AG10803 (cell line): ENCODE measurements at regions not wholly inside any gene's neighbourhood (a gene's known extent, or its start where the extent isn't known, plus 50 kb on each side); places are given as distances from the start of the nearest gene placed in this dataset.

ENCODE experiments used
- DNase-seq: peaks from one replicate; pipeline ENCODE4 v3.0.0; 2010; ENCODE audit warnings: low read depth
- H3K4me3 ChIP-seq: 2 replicates; pipeline ENCODE4 v1.5.1; 2011; ENCODE audit warnings: mild to moderate bottlenecking, low read length, control low read depth
- CTCF ChIP-seq: conservative IDR thresholded peaks from 2 replicates; pipeline ENCODE4 v1.5.1; 2011; ENCODE audit warnings: mild to moderate bottlenecking, low read length, control low read depth, inconsistent platforms

GRCh38 chr16:6492742-6493141 is 839.9 kb upstream of the RBFOX1 start:
- DNase-seq = no peak
- no peak for TF ChIP-seq CTCF
- H3K4me3 ChIP-seq = no peak overlapping the region

- H3K4me3 ChIP-seq = no peak overlapping the region
- no peak for DNase-seq
- TF ChIP-seq CTCF = no peak
Observed at GRCh38 chr16:6484935-6485334, 847.7 kb upstream of the RBFOX1 start.

- no peak overlapping the region for H3K4me3 ChIP-seq
- TF ChIP-seq CTCF = no peak
- DNase-seq = no peak
Observed at GRCh38 chr16:6484081-6484480, 848.6 kb upstream of the RBFOX1 start.

GRCh38 chr16:6483469-6484033 is 849.1 kb upstream of the RBFOX1 start:
- H3K4me3 ChIP-seq = no peak overlapping the region
- no peak for TF ChIP-seq CTCF
- no peak for DNase-seq

- DNase-seq = no peak
- no peak overlapping the region for H3K4me3 ChIP-seq
- TF ChIP-seq CTCF = no peak
Observed at GRCh38 chr16:6482696-6483468, 849.8 kb upstream of the RBFOX1 start.

- no peak for TF ChIP-seq CTCF
- no peak for DNase-seq
- no peak overlapping the region for H3K4me3 ChIP-seq
Observed at GRCh38 chr16:6481894-6482293, 850.8 kb upstream of the RBFOX1 start.

GRCh38 chr16:6453742-6454141 is 878.9 kb upstream of the RBFOX1 start:
- DNase-seq = no peak
- H3K4me3 ChIP-seq = no peak overlapping the region
- TF ChIP-seq CTCF = no peak
